Fibroblast of lung (primary cell): ENCODE measurements at regions not wholly inside any gene's neighbourhood (a gene's known extent, or its start where the extent isn't known, plus 50 kb on each side); places are given as distances from the start of the nearest gene placed in this dataset.

ENCODE experiments used
- EZH2 ChIP-seq: IDR thresholded peaks from 2 replicates; pipeline ENCODE4 v1.5.1; 2012; ENCODE audit warnings: low read length, control low read depth, mild to moderate bottlenecking; ENCODE audit errors: missing control alignments
- TF ChIP-seq, protein P1 (sequence below), 2 donors: IDR thresholded peaks in 1 of 2; conservative IDR thresholded peaks in 1 of 2; 1 replicate in 1 of 2; 2 replicates in 1 of 2; pipeline ENCODE4 v1.5.1; 2011 to 2012; ENCODE audit warnings: low read length in 2 of 2, control low read depth in 1 of 2, inconsistent platforms in 1 of 2, low read depth in 1 of 2, mild to moderate bottlenecking in 1 of 2

DNA sequence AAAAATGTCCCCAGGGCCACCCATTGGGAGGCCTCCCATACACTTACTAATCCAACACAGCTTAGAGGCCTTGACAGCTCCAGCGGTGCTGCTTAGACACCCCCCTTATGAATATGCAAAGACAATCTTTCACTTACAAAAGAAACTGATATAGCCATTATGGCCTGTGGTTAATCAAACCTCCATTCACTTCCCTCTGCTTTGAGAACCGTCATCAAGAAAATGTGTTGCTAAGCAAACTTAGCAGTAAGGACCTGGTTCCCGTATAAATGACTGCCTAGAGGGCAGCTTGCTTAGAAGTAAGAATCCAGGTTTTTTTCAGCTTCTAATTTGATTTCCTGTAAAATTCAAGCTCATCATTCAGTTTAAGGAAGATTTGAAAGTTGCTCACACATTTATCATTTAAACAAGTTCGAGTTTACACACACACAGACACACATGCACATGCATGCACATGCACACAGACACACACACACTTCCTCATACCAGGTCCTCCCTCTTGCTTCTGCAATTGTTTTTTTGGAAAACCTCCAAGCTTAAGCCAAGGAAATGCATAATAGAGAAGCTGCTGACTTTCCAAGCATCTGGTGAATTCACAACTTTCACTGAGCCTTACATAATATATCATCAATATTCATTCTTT lies 137.7 kb upstream of the BLID start:
- TF ChIP-seq, protein P1, sequence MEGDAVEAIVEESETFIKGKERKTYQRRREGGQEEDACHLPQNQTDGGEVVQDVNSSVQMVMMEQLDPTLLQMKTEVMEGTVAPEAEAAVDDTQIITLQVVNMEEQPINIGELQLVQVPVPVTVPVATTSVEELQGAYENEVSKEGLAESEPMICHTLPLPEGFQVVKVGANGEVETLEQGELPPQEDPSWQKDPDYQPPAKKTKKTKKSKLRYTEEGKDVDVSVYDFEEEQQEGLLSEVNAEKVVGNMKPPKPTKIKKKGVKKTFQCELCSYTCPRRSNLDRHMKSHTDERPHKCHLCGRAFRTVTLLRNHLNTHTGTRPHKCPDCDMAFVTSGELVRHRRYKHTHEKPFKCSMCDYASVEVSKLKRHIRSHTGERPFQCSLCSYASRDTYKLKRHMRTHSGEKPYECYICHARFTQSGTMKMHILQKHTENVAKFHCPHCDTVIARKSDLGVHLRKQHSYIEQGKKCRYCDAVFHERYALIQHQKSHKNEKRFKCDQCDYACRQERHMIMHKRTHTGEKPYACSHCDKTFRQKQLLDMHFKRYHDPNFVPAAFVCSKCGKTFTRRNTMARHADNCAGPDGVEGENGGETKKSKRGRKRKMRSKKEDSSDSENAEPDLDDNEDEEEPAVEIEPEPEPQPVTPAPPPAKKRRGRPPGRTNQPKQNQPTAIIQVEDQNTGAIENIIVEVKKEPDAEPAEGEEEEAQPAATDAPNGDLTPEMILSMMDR (conservative IDR thresholded peaks at IDR 0.05 in 1 of 2, IDR thresholded peaks at IDR 0.05 in 1 of 2; ENCODE audit: low read depth in 1 of 2, low read length in 2 of 2), result no peak
- TF ChIP-seq EZH2, result no peak
